K562 (cell line): ENCODE measurements at regions not wholly inside any gene's neighbourhood (a gene's known extent, or its start where the extent isn't known, plus 50 kb on each side); places are given as distances from the start of the nearest gene placed in this dataset.

Experiments
- CREB1 ChIP-seq, 2 experiments: sonication (generic) in 1 of 2; formaldehyde crosslinking in 1 of 2; IDR thresholded peaks; 2 replicates each; pipeline versions ENCODE4 v1.6.1 to v1.8.0; 2012 to 2022; ENCODE audit warnings: inconsistent platforms in 1 of 2, mild to moderate bottlenecking in 1 of 2, missing genetic modification reagents in 1 of 2, moderate library complexity in 1 of 2
- CTBP1 ChIP-seq: fragments of 450-650 bp; IDR thresholded peaks from 2 replicates; pipeline ENCODE4 v1.6.1; 2016; ENCODE audit warnings: borderline replicate concordance
- DPF2 ChIP-seq: fragments of 450-650 bp; IDR thresholded peaks from 2 replicates; pipeline ENCODE4 v1.6.1; 2016
- FOSL1 ChIP-seq: fragments of 200-800 bp; sonication (Bioruptor generic); conservative IDR thresholded peaks from 2 replicates; pipeline ENCODE4 v1.6.1; 2016; ENCODE audit warnings: missing genetic modification characterization, missing compliant biosample characterization
- FOXK2 ChIP-seq, 2 experiments: fragments of 450-650 bp; IDR thresholded peaks in 1 of 2; conservative IDR thresholded peaks in 1 of 2; 2 replicates each; pipeline ENCODE4 v1.6.1; 2016; ENCODE audit warnings: low read depth in 2 of 2, mild to moderate bottlenecking in 1 of 2
- FUS ChIP-seq: fragments of 200-400 bp; formaldehyde crosslinking; optimal IDR thresholded peaks from 2 replicates; pipeline ENCODE3; 2017; ENCODE audit warnings: low read depth, low read length
- GTF2E2 ChIP-seq: fragments of 200-800 bp; sonication (Bioruptor generic); IDR thresholded peaks from 2 replicates; pipeline ENCODE4 v1.6.1; 2016; ENCODE audit warnings: missing genetic modification characterization, missing compliant biosample characterization
- HDAC3 ChIP-seq: fragments of 450-650 bp; IDR thresholded peaks from 2 replicates; pipeline ENCODE4 v1.6.1; 2018; ENCODE audit warnings: borderline replicate concordance, mild to moderate bottlenecking, moderate library complexity; ENCODE audit not compliant: partially characterized antibody
- MEIS2 ChIP-seq: fragments of 450-650 bp; IDR thresholded peaks from 2 replicates; pipeline ENCODE4 v1.6.1; 2014; ENCODE audit warnings: mild to moderate bottlenecking; ENCODE audit not compliant: partially characterized antibody
- PATZ1 ChIP-seq: fragments of 250-450 bp; sonication (Bioruptor Pico); IDR thresholded peaks from 2 replicates; pipeline ENCODE4 v1.5.0; 2020; ENCODE audit warnings: mild to moderate bottlenecking, borderline replicate concordance
- POLR2G ChIP-seq: fragments of 200-400 bp; formaldehyde crosslinking; IDR thresholded peaks from 2 replicates; pipeline ENCODE4 v1.6.1; 2017; ENCODE audit warnings: low read depth, mild to moderate bottlenecking, antibody characterized with exemption, low read length, moderate library complexity
- RCOR1 ChIP-seq, 2 experiments: IDR thresholded peaks; 2 replicates each; pipeline ENCODE4 v1.6.1; 2012; ENCODE audit warnings: low read depth in 2 of 2, low read length in 2 of 2, borderline replicate concordance in 1 of 2, improper control_type of control experiment in 1 of 2
- SMARCA4 ChIP-seq: fragments of 450-650 bp; IDR thresholded peaks from 2 replicates; pipeline ENCODE4 v1.6.1; 2016
- TEAD4 ChIP-seq, 2 experiments: sonication (generic) in 1 of 2; formaldehyde crosslinking in 1 of 2; IDR thresholded peaks; 2 replicates each; pipeline versions ENCODE4 v1.6.1 to v1.8.0; 2012 to 2022; ENCODE audit warnings: borderline replicate concordance in 1 of 2, inconsistent platforms in 1 of 2, low read length in 1 of 2, mild to moderate bottlenecking in 1 of 2, missing genetic modification reagents in 1 of 2
- ZEB2 ChIP-seq: fragments of 450-650 bp; IDR thresholded peaks from 2 replicates; pipeline ENCODE4 v1.6.1; 2016
- ZFX ChIP-seq: sonication (generic); formaldehyde crosslinking; IDR thresholded peaks from 2 replicates; pipeline ENCODE4 v1.8.0; 2022; ENCODE audit warnings: mild to moderate bottlenecking, missing genetic modification reagents, moderate library complexity
- ZNF589 ChIP-seq: fragments of 200-800 bp; sonication (Bioruptor generic); IDR thresholded peaks from 2 replicates; pipeline ENCODE4 v1.6.1; 2016; ENCODE audit warnings: low read depth, missing genetic modification characterization, missing compliant biosample characterization
- TF ChIP-seq, protein P1 (sequence below): fragments of 250-450 bp; sonication (Bioruptor Pico); IDR thresholded peaks from 2 replicates; pipeline ENCODE4 v1.8.0; 2022; ENCODE audit warnings: inconsistent platforms
- TF ChIP-seq, protein P2 (sequence below), 2 experiments: fragments of 450-650 bp in 1 of 2; sonication (generic) in 1 of 2; formaldehyde crosslinking; conservative IDR thresholded peaks; 2 replicates each; pipeline versions ENCODE4 v1.4.0 to v1.8.1; 2020 to 2022; ENCODE audit warnings: mild to moderate bottlenecking in 1 of 2, missing genetic modification reagents in 1 of 2
- TF ChIP-seq, protein P3 (sequence below), 2 experiments: fragments of 450-650 bp in 1 of 2; sonication (generic) in 1 of 2; formaldehyde crosslinking in 1 of 2; IDR thresholded peaks in 1 of 2; conservative IDR thresholded peaks in 1 of 2; 2 replicates each; pipeline versions ENCODE4 v1.6.1 to v1.8.1; 2016 to 2023; ENCODE audit warnings: mild to moderate bottlenecking in 2 of 2, moderate library complexity in 2 of 2, inconsistent platforms in 1 of 2, missing genetic modification reagents in 1 of 2
- TF ChIP-seq, protein P4 (sequence below): fragments of 450-650 bp; IDR thresholded peaks from 2 replicates; pipeline ENCODE4 v1.6.1; 2016

DNA sequence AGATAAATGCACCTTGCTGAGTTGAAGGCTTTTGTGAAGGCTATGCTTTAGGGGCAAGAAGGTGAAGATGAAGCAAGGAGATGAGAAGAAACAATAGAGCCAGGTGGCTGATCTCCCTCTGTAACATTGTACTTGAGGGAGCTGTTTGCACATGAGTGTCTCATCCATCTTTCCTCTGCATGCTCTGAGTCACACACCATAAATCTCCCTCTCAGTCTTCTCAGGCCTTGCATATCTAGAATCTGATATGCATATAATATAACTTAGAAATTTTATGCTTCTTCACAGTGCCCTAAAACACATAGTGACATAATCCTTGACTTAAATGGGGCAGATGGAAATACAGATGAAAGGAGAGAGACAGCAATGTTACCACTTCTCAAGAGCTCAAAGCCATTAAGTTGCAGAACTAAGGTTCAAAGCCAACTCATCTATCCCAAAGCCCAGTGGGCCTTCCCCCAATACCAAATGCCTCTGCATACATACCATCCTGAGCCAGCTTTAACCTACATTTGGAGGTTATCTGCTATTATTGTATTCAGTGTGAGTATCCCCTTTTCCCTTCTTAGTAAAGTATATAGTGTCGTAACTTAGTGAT, 62.4 kb upstream of the STXBP5 start (continued):
- peak; percentile 78; the same call in 1 of the 2 replicates for TF ChIP-seq ZEB2
- no peak for TF ChIP-seq POLR2G
- TF ChIP-seq, protein P1, sequence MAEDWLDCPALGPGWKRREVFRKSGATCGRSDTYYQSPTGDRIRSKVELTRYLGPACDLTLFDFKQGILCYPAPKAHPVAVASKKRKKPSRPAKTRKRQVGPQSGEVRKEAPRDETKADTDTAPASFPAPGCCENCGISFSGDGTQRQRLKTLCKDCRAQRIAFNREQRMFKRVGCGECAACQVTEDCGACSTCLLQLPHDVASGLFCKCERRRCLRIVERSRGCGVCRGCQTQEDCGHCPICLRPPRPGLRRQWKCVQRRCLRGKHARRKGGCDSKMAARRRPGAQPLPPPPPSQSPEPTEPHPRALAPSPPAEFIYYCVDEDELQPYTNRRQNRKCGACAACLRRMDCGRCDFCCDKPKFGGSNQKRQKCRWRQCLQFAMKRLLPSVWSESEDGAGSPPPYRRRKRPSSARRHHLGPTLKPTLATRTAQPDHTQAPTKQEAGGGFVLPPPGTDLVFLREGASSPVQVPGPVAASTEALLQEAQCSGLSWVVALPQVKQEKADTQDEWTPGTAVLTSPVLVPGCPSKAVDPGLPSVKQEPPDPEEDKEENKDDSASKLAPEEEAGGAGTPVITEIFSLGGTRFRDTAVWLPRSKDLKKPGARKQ (CRISPR knock-in tag): no peak
- TF ChIP-seq FOXK2 (conservative IDR thresholded peaks at IDR 0.05 in 1 of 2, IDR thresholded peaks at IDR 0.05 in 1 of 2; ENCODE audit: low read depth in 2 of 2): no peak
- TF ChIP-seq SMARCA4: peak; percentile 83
- TF ChIP-seq ZNF589 (CRISPR knock-in tag): no peak
- peak; percentile 44 for TF ChIP-seq CTBP1
- TF ChIP-seq, protein P2, sequence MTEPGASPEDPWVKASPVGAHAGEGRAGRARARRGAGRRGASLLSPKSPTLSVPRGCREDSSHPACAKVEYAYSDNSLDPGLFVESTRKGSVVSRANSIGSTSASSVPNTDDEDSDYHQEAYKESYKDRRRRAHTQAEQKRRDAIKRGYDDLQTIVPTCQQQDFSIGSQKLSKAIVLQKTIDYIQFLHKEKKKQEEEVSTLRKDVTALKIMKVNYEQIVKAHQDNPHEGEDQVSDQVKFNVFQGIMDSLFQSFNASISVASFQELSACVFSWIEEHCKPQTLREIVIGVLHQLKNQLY (CRISPR knock-in tag; conservative IDR thresholded peaks at IDR 0.05): no peak
- TF ChIP-seq HDAC3: no peak
- 0 out of 2 replicates have a peak, but pooled peaks have one; percentile 43 for TF ChIP-seq GTF2E2 (tag)
- peak; percentile 95 for TF ChIP-seq FOSL1
- no peak for TF ChIP-seq PATZ1 (CRISPR knock-in tag)
- TF ChIP-seq ZFX (CRISPR knock-in tag): no peak
- no peak for TF ChIP-seq FUS
- peak; percentile 97 for TF ChIP-seq MEIS2
- peak; percentile 80 for TF ChIP-seq DPF2
- TF ChIP-seq TEAD4 (IDR thresholded peaks at IDR 0.05; ENCODE audit: low read length): peak; percentile 28; the same call in 1 of the 2 replicates
- TF ChIP-seq TEAD4 (CRISPR knock-in tag; IDR thresholded peaks at IDR 0.05; ENCODE audit: borderline replicate concordance): no peak
- 0 out of 2 replicates have a peak, but pooled peaks have one; percentile 19 for TF ChIP-seq CREB1 (IDR thresholded peaks at IDR 0.05)
- no peak for TF ChIP-seq CREB1 (CRISPR knock-in tag; IDR thresholded peaks at IDR 0.05)
- TF ChIP-seq, protein P3, sequence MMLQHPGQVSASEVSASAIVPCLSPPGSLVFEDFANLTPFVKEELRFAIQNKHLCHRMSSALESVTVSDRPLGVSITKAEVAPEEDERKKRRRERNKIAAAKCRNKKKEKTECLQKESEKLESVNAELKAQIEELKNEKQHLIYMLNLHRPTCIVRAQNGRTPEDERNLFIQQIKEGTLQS (IDR thresholded peaks at IDR 0.05): peak; percentile 82
- TF ChIP-seq, protein P3 (CRISPR knock-in tag; conservative IDR thresholded peaks at IDR 0.05): no peak
- TF ChIP-seq, protein P4, sequence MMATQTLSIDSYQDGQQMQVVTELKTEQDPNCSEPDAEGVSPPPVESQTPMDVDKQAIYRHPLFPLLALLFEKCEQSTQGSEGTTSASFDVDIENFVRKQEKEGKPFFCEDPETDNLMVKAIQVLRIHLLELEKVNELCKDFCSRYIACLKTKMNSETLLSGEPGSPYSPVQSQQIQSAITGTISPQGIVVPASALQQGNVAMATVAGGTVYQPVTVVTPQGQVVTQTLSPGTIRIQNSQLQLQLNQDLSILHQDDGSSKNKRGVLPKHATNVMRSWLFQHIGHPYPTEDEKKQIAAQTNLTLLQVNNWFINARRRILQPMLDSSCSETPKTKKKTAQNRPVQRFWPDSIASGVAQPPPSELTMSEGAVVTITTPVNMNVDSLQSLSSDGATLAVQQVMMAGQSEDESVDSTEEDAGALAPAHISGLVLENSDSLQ: peak; percentile 83
- TF ChIP-seq RCOR1 (IDR thresholded peaks at IDR 0.05; ENCODE audit: borderline replicate concordance in 1 of 2, low read depth in 2 of 2, low read length in 2 of 2): peak in 1 of 2 experiments; percentile 40; a peak in 1 of 4 replicates
